ENCODE measurements at regions not wholly inside any gene's neighbourhood (a gene's known extent, or its start where the extent isn't known, plus 50 kb on each side); places are given as distances from the start of the nearest gene placed in this dataset.

GRCh38 chr18:25408293-25408692, 56.3 kb upstream of the ZNF521 start:
- Histone ChIP-seq H3K9me2 (ENCODE audit: low read depth, low read length) (no peaks in the 10 kb centered on the region), H3K36me3 (ENCODE audit: insufficient read depth, low read length) (no peaks in the 10 kb centered on the region), H3K4me2 (ENCODE audit: low read length) (no peak overlapping the region), H3K4me3 (ENCODE audit: low read depth, low read length, poor library complexity, severe bottlenecking) (no peak overlapping the region), H3K9me3 (ENCODE audit: low read length) (peaks cover 4% of the 10 kb centered on the region; the same call in 1 of the 2 replicates), H4K20me1 (ENCODE audit: insufficient read depth, low read length) (no peaks in the 10 kb centered on the region), H3K27ac (ENCODE audit: low read depth, low read length, poor library complexity, severe bottlenecking) (no peak overlapping the region), H3F3A (ENCODE audit: insufficient read depth, low read length) (no peaks in the 10 kb centered on the region), H3K4me1 (ENCODE audit: insufficient read depth, low read length, severe bottlenecking) (no peaks in the 10 kb centered on the region), H3K27me3 (ENCODE audit: insufficient read depth, low read length) (no peaks in the 10 kb centered on the region), H2AFZ (ENCODE audit: low read length) (no peak overlapping the region), H3K79me2 (ENCODE audit: insufficient read depth, low read length) (no peaks in the 10 kb centered on the region), H3K9ac (ENCODE audit: low read length) (no peak overlapping the region)
- TF ChIP-seq CTCF (IDR thresholded peaks at IDR 0.05; ENCODE audit: low read length) (no peak), EZH2 (IDR thresholded peaks at IDR 0.05; ENCODE audit: borderline replicate concordance, low read length) (no peak)

Data from OCI-LY1 (cell line).